NT2/D1 (cell line): ENCODE measurements at regions not wholly inside any gene's neighbourhood (a gene's known extent, or its start where the extent isn't known, plus 50 kb on each side); places are given as distances from the start of the nearest gene placed in this dataset.

ENCODE experiments used
- SUZ12 ChIP-seq: IDR thresholded peaks from 2 replicates; pipeline ENCODE4 v1.6.1; 2011; ENCODE audit not compliant: insufficient read length, insufficient read depth; ENCODE audit errors: extremely low read depth
- YY1 ChIP-seq: IDR thresholded peaks from 2 replicates; pipeline ENCODE4 v1.6.1; 2011; ENCODE audit not compliant: insufficient read length, insufficient read depth

DNA sequence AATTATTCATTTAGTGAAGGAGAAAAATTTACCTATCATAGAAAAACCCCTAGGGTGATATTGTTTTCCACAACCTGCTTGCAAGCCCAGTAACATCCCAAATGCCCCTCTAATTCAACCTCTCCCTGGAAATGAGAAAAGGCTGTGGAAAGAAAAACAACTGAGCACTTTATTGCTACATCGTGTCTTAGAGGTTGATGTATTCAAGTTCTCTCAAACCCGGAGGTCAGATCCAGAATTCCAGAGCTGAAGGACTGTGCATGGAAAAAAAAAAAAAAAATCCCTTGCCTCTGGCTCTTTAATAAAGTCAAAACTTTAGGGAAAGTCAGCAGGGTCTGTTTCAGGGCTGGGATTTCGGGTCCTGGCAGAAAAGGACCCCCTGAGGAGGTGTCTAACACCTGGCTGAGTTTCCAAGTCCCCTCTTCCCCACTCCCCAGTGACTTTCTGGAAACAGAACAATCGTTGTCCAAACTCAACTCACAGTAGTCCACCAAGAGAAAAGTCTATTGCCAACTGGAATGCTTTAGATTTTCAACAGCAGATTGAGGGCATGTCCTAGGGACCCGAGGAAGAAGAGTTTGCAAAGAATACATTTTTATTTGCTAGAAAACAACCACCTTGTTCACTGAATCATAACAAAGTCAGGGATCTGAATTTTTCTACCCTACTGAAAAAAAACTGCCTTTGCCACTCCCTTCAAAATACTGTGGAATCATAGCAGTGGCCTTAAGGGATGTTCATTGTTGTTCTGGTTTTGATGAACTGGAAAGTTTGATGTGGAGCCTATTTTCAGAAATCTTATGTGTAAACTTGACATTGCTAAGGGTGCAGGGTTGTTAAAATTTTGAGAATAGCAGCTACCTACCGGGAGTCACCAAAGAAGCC lies 207.5 kb upstream of the ADAMTS9 start:
- no peak for TF ChIP-seq YY1
- TF ChIP-seq SUZ12: no peak
